Activated naive CD8-positive, alpha-beta T cell treated with anti-CD3 and anti-CD28 coated beads, Interleukin-2, amount 10 ng/mL, durations not matched to agents 7 days and 5 days (primary cell): ENCODE measurements at regions not wholly inside any gene's neighbourhood (a gene's known extent, or its start where the extent isn't known, plus 50 kb on each side); places are given as distances from the start of the nearest gene placed in this dataset.
"Not testable (repeated sequence)": the region's sequence is repeated elsewhere in the genome, so short reads cannot be mapped to it uniquely, and the experiment has no call there.

Source experiments
- ATAC-seq: fragments of 150-1000 bp; cut with Tn5 transposase; one replicate; pipeline ENCODE4 v1.10.0; 2021; ENCODE audit warnings: low read depth, moderate library complexity
- POLR2A ChIA-PET: fragments of 350-600 bp; sonication (Branson Sonifier 250); formaldehyde crosslinking; loops from one replicate; lab custom pipeline; 2021; ENCODE audit warnings: antibody characterized with exemption; lab: Charles Lee
- DNase-seq: peaks from one replicate; pipeline ENCODE4 v3.0.0; 2021
- H3K27ac Mint-ChIP-seq: one replicate; pipeline ENCODE4 v1.8.0; 2022; ENCODE audit warnings: mild to moderate bottlenecking, mixed read lengths
- H3K27me3 Mint-ChIP-seq: one replicate; pipeline ENCODE4 v1.8.0; 2022; ENCODE audit warnings: mild to moderate bottlenecking, moderate library complexity, mixed read lengths
- H3K36me3 Mint-ChIP-seq: one replicate; pipeline ENCODE4 v1.8.0; 2021; ENCODE audit warnings: mild to moderate bottlenecking, mixed read lengths
- H3K4me1 Mint-ChIP-seq: one replicate; pipeline ENCODE4 v1.8.0; 2021; ENCODE audit warnings: mixed read lengths
- H3K4me3 Mint-ChIP-seq: one replicate; pipeline ENCODE4 v1.8.0; 2022; ENCODE audit warnings: mild to moderate bottlenecking, moderate library complexity, mixed read lengths
- H3K9me3 Mint-ChIP-seq: one replicate; pipeline ENCODE4 v1.8.0; 2021; ENCODE audit warnings: mixed read lengths

GRCh38 chrY:19487494-19487893 is 257.0 kb downstream of the KDM5D start:
- peaks cover 5% of the 10 kb centered on the region for H3K9me3 Mint-ChIP-seq
- POLR2A ChIA-PET: no interaction called here
- ATAC-seq (peak; percentile 54), DNase-seq (no peak)
- peak overlapping the region; percentile 6 for H3K27ac Mint-ChIP-seq
- peak overlapping the region; percentile 24 for H3K4me3 Mint-ChIP-seq
- no peaks in the 10 kb centered on the region for H3K27me3 Mint-ChIP-seq
- H3K4me1 Mint-ChIP-seq: peaks cover 7% of the 10 kb centered on the region
- peaks cover 30% of the 10 kb centered on the region for H3K36me3 Mint-ChIP-seq

GRCh38 chrY:19484997-19485396 is 259.5 kb downstream of the KDM5D start:
- Mint-ChIP-seq H3K27me3 (no peaks in the 10 kb centered on the region), H3K4me3 (no peak overlapping the region), H3K27ac (no peak overlapping the region), H3K36me3 (peaks cover 24% of the 10 kb centered on the region), H3K9me3 (peaks cover 3% of the 10 kb centered on the region), H3K4me1 (peaks cover 7% of the 10 kb centered on the region)
- ATAC-seq (no peak), DNase-seq (no peak)
- POLR2A ChIA-PET: no interaction called here

- Mint-ChIP-seq H3K4me3 (no peak overlapping the region), H3K36me3 (peaks cover 43% of the 10 kb centered on the region), H3K27me3 (no peaks in the 10 kb centered on the region), H3K4me1 (peaks cover 2% of the 10 kb centered on the region), H3K27ac (no peak overlapping the region), H3K9me3 (peaks cover 3% of the 10 kb centered on the region)
- DNase-seq (no peak), ATAC-seq (no peak)
- POLR2A ChIA-PET: no interaction called here
Observed at GRCh38 chrY:19479141-19479540, 265.4 kb downstream of the KDM5D start.

GRCh38 chrY:19477959-19478358 is 266.6 kb downstream of the KDM5D start:
- H3K4me1 Mint-ChIP-seq: peaks cover 2% of the 10 kb centered on the region
- no peaks in the 10 kb centered on the region for H3K27me3 Mint-ChIP-seq
- POLR2A ChIA-PET: no interaction called here
- H3K4me3 Mint-ChIP-seq: no peak overlapping the region
- H3K36me3 Mint-ChIP-seq: peaks cover 45% of the 10 kb centered on the region
- ATAC-seq (no peak), DNase-seq (no peak)
- H3K9me3 Mint-ChIP-seq: no peaks in the 10 kb centered on the region
- no peak overlapping the region for H3K27ac Mint-ChIP-seq

GRCh38 chrY:19465809-19466208 is 278.7 kb downstream of the KDM5D start:
- no peaks in the 10 kb centered on the region for H3K27me3 Mint-ChIP-seq
- DNase-seq: no peak
- no peak overlapping the region for H3K4me3 Mint-ChIP-seq
- peaks cover 22% of the 10 kb centered on the region for H3K36me3 Mint-ChIP-seq
- peaks cover 4% of the 10 kb centered on the region for H3K9me3 Mint-ChIP-seq
- peak; percentile 65 for ATAC-seq
- peaks cover 9% of the 10 kb centered on the region for H3K4me1 Mint-ChIP-seq
- H3K27ac Mint-ChIP-seq: peak overlapping the region; percentile 69
- POLR2A ChIA-PET: no interaction called here

GRCh38 chrY:19456855-19457448 is 287.6 kb downstream of the KDM5D start:
- Mint-ChIP-seq H3K9me3 (peaks cover 2% of the 10 kb centered on the region), H3K27ac (no peak overlapping the region), H3K4me1 (no peaks in the 10 kb centered on the region), H3K4me3 (no peak overlapping the region), H3K36me3 (peaks cover 34% of the 10 kb centered on the region), H3K27me3 (peaks cover 1% of the 10 kb centered on the region)
- no peak for DNase-seq
- POLR2A ChIA-PET: no interaction called here
- ATAC-seq: no peak

GRCh38 chrY:19433059-19433458 is 311.5 kb downstream of the KDM5D start:
- no peak overlapping the region for H3K4me3 Mint-ChIP-seq
- no peak for ATAC-seq
- POLR2A ChIA-PET: no interaction called here
- H3K36me3 Mint-ChIP-seq: peaks cover 9% of the 10 kb centered on the region
- peaks cover 2% of the 10 kb centered on the region for H3K27me3 Mint-ChIP-seq
- no peak for DNase-seq
- H3K4me1 Mint-ChIP-seq: peaks cover 4% of the 10 kb centered on the region
- H3K27ac Mint-ChIP-seq: no peak overlapping the region
- peaks cover 3% of the 10 kb centered on the region for H3K9me3 Mint-ChIP-seq

GRCh38 chrY:19427736-19428518 is 316.6 kb downstream of the KDM5D start:
- no peak for ATAC-seq
- DNase-seq: no peak
- Mint-ChIP-seq H3K36me3 (peaks cover 2% of the 10 kb centered on the region), H3K4me1 (no peaks in the 10 kb centered on the region), H3K4me3 (no peak overlapping the region), H3K27me3 (peaks cover 2% of the 10 kb centered on the region), H3K9me3 (no peaks in the 10 kb centered on the region), H3K27ac (no peak overlapping the region)
- POLR2A ChIA-PET: no interaction called here

- H3K27me3 Mint-ChIP-seq, DNase-seq, H3K27ac Mint-ChIP-seq, ATAC-seq, H3K4me3 Mint-ChIP-seq, H3K36me3 Mint-ChIP-seq, H3K9me3 Mint-ChIP-seq, H3K4me1 Mint-ChIP-seq, POLR2A ChIA-PET: not testable (repeated sequence)
Observed at GRCh38 chrY:19427191-19427590, 317.3 kb downstream of the KDM5D start.

- ATAC-seq: no peak
Observed at GRCh38 chrY:19410980-19411766, 333.4 kb downstream of the KDM5D start.

GRCh38 chrY:19406246-19406645 is 338.3 kb downstream of the KDM5D start:
- Mint-ChIP-seq H3K36me3 (no peaks in the 10 kb centered on the region), H3K27ac (no peak overlapping the region), H3K4me1 (peaks cover 8% of the 10 kb centered on the region), H3K9me3 (no peaks in the 10 kb centered on the region), H3K4me3 (no peak overlapping the region), H3K27me3 (no peaks in the 10 kb centered on the region)
- DNase-seq (no peak), ATAC-seq (peak; percentile 52)
- POLR2A ChIA-PET: interaction anchor here (1.0 kb wide), 1 partner anchor 12 kb away, joined by 4 read pairs; no protein-coding TSS in a partner anchor

More at GRCh38 chrY:19410980-19411766, 333.4 kb downstream of the KDM5D start:
- Mint-ChIP-seq H3K27me3 (no peaks in the 10 kb centered on the region), H3K36me3 (no peaks in the 10 kb centered on the region), H3K4me1 (peaks cover 3% of the 10 kb centered on the region), H3K9me3 (no peaks in the 10 kb centered on the region), H3K4me3 (no peak overlapping the region), H3K27ac (no peak overlapping the region)
- no peak for DNase-seq
- POLR2A ChIA-PET: no interaction called here

- Mint-ChIP-seq H3K4me1 (peaks cover 7% of the 10 kb centered on the region), H3K36me3 (no peaks in the 10 kb centered on the region), H3K27ac (no peak overlapping the region), H3K27me3 (no peaks in the 10 kb centered on the region), H3K4me3 (no peak overlapping the region), H3K9me3 (no peaks in the 10 kb centered on the region)
- POLR2A ChIA-PET: interaction anchor here (1.0 kb wide), 1 partner anchor 11 kb away, joined by 4 read pairs; no protein-coding TSS in a partner anchor
- DNase-seq (no peak), ATAC-seq (no peak)
Observed at GRCh38 chrY:19405598-19405997, 338.9 kb downstream of the KDM5D start.

GRCh38 chrY:19392876-19393275 is 351.6 kb downstream of the KDM5D start:
- POLR2A ChIA-PET: interaction anchor here (0.7 kb wide), 1 partner anchor 1127 kb away, joined by 3 read pairs; no protein-coding TSS in a partner anchor
- Mint-ChIP-seq H3K27ac (peak overlapping the region; percentile 89), H3K4me1 (peaks cover 10% of the 10 kb centered on the region), H3K36me3 (peaks cover 4% of the 10 kb centered on the region), H3K27me3 (no peaks in the 10 kb centered on the region), H3K9me3 (no peaks in the 10 kb centered on the region), H3K4me3 (peak overlapping the region; percentile 81)
- DNase-seq (no peak), ATAC-seq (no peak)
